ENCODE measurements at regions not wholly inside any gene's neighbourhood (a gene's known extent, or its start where the extent isn't known, plus 50 kb on each side); places are given as distances from the start of the nearest gene placed in this dataset.

DNA sequence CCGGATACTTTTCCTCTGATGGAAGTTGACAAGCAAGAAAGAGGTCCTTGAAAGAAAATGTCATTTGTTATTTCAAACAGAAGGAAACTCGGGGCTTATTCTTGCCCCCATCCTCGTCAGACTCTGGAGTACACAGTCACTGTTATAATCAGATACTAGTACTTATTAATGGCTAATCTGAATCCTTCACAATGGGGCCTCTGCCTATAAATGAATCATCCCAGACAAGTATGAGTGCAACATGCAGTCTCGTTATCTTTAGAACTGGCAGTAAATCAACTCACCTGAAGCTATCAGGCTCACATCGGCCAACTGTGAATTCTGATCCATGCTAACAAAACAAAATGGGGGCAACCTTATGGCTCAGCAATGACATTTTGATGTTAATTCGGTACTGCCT is 216.7 kb downstream of the GRIN2B start:
- no peak for DNase-seq (ENCODE audit: low read depth)

DNA sequence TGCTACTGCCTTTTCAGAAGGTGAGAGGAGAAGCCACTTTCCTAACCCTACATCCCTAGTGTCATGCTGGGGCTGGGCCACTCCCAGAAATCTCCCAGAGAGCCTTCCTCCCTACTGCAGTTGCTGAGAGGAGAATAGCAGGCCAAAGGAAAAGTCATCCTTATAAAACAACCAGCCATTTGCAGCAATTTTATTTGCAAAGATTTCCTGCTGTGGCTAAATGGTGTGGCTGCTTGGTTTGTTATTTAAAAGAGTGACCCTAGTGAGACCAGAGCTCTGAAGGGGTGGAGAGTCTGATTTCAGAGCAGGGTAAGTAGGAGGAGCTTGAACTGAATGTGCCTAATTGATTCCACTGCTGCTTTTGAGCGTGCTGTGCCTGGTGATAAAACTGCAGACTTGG is 232.0 kb downstream of the GRIN2B start:
- DNase-seq (ENCODE audit: low read depth), result no peak

DNA sequence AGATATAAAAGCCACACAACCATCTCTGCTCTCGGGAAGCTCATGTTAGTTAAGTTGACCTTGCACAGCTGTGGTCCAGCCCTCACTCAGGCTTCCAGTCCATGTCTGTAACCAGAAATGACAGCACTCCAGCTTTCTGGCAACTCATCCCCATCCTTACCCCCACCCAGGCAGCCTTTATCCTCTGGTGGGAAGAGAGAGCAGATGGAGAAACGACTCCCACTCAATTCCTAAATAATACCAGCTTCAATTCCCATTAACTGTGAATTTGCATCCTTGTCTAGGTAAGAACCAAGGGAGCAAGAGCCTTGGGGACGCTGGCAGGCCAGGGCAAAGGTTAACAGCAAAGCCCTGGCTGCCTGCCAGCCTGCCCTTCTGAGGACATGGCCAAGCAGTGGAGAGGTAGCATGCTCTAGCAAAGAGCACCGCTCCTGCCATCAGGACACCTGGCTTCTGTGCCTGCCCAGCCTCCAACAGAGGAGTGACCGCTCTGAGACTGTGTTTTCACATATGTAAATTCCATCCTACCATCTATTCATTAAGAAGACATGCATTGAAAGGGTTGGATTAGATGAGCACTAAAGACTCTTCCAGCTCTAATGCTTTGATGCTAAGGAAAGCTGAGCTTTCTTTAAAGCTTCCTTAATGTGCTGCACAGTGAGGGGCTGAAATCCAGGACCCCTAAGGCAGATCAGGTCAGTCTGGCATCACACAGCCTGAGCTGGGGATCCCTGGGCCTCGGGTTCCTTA is 236.1 kb downstream of the GRIN2B start:
- DNase-seq (ENCODE audit: low read depth), result no peak

DNA sequence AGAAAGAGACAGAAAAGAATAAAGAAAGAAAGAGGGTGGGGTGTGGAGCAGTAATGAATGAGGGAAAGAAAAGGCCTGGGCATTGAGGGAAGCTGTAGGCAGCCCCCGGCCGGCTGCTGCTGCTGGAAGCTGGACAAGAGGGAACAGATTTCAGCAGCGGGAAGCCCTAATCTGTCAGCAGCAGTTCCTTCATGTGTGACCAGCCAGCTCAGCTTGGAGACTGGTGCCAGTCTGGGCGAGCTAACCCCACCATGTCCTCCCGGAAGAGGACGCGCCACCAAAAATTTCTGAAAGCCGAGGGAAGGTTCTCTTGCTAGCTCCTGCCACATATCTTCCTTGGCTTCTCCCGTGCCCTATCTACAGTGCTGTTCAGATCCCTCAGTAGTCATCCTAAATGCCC is 236.8 kb downstream of the GRIN2B start:
- no peak for DNase-seq (ENCODE audit: low read depth)

DNA sequence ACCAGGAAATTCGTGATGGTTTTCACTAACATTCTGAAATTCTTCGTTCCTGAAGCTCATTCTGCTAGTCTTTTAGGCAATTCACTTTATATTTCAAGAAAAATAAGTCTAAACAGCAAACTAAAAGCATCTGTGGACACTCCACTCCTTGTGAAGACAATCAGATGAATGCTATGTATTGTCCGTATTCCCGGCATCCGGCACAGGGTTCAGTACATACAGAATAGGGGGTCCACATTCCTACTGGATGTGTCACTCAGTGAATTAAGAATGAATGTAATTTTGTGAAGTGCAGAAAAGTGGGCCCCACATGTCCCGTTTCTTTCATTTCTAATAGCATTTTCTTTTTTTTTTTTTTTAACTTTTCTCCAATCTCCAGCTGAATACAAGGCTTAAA is 241.3 kb downstream of the GRIN2B start:
- no peak for DNase-seq (ENCODE audit: low read depth)

DNA sequence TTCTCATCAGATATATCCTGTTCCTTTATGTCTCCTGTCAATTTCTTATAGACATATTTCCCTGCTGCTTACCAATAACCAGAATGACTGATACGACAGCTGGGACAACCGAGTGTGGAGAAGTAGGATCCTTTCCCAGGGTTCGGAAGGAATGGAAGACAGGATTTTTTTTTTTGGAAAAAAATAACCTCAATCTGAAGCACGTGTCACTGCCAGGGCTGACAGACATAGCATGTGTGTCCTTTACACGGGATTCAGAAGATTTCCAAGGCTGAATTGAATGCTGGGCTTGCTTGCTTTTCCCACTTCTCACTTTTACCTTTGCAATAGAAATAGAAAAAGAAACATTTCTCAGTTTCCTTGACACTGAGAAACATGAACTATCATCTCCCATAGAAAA is 245.7 kb downstream of the GRIN2B start:
- DNase-seq (ENCODE audit: low read depth), result no peak

DNA sequence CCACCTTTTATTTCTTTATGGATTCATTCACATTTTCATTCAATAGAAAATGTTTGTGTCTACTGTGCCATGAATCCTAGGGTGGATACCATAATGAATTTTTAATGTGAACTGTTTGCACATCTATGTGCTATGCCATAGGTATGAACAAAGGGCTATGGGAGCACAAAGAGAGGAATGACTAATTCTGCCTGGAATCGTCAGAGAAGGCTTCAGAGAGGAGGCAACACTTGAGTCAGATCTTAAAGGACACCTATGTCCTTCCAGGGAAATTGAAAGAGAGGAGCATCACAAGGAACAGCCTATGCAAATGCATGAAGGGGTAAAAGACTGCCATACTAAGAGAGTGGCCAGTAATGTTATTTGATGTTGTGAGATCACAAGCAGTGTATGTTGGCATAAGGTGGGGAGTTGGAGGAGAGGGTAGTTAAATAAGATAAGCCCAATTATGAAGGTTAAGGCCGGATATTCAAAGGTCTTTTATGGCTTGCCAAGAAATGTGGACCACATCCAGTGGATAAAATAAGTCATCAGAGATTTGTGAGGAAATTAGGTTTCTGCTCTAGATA is 246.7 kb downstream of the GRIN2B start:
- no peak for DNase-seq (ENCODE audit: low read depth)

DNA sequence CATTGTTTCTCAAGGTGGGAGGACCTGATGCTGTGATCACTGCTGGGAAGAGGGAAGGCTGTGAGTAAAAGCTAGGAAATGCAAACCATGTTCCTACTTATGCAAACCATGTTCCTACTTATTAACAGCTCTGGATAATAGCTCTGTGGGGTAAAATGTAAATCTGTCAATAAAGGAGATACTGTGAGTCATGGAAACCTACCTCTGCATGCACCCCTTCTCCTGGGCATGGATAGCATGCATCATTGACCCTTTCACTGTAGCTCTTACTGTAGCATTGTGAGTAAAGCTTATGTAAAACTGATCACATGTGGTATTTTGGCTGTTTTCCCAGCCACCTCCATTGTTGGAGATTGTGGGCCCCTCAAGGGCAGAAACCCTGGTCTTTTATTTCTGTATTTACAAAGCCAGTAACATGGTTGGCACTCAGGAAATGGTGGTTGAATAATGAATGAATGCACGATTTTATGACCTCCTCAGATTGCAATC is 253.7 kb downstream of the GRIN2B start:
- DNase-seq (ENCODE audit: low read depth), result no peak

DNA sequence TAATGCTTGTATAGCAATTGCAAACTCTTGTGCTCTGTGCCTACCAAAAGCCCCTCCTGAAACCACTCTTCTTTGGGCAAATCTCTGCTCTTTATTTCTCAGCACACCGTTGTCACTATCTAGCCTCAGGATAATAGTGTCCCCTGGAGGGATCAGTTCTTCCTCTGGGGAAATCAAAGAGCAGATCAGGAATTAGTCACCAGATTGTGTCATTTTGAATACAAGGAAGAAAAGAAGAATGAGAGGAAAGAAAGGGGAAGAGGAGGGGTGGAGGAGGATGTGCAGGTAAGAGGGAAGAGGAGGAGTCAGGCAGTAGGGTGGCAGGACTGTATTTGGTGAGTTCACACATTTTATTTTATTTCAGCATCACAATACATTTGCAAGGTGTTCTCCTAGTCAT is 256.4 kb downstream of the GRIN2B start:
- no peak for DNase-seq (ENCODE audit: low read depth)

DNA sequence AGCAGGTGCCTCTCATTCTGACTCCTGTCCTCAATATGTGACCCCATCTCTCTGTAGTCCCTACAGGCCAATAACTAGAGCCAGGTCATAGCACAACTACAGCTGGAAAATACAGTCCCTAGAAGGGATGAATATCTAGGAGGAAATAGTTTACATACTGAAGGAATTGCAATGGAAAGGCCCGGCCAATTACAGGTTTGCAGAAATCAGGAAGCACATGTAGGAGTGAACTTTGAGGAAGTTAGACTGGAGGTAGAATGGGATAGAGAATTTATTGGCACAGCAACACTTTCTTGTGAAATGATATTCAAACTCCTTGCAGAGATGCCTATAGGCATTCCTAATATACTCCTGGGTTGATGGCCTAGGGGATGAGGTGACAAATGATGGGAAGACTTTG is 257.3 kb downstream of the GRIN2B start:
- no peak for DNase-seq (ENCODE audit: low read depth)

DNA sequence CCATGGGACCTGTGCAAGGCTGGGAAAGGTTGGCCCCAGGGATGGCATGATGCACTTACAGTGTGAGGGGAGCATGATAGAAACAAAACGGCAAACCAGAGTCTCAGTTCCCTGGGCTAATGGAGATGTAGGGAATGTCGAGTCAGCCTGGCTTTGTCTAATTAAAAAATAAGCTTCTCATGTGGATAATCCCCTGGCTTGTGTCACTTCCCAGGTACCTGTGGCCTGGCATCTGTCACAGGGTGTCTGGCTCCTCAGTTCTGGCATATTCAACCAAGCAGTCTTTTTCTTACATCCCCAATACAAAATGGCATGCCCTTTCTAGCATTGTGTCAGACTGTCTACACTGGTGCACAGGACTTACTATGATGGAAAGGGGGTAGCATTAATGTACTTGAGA is 261.4 kb downstream of the GRIN2B start:
- DNase-seq (ENCODE audit: low read depth), result no peak

DNA sequence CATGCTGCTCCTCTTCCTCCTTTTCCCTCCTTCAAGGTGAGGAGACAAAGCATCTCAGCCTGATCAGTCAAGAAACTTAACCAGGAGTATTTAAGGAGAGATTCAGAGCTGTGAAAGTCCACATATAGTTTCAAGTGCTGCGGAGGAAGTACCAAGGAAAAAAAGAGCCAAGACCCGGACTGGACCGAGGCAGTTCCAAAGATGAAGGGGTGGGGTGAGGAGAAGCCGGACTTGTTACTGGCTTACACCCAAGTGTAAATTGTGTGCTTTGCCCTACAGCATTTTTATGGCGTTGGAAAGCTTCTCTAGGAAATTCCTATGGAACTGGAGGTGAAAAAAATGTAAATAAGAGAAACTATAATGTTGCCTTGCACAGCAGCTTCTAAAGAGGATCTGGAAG is 263.1 kb downstream of the GRIN2B start:
- no peak for DNase-seq (ENCODE audit: low read depth)

DNA sequence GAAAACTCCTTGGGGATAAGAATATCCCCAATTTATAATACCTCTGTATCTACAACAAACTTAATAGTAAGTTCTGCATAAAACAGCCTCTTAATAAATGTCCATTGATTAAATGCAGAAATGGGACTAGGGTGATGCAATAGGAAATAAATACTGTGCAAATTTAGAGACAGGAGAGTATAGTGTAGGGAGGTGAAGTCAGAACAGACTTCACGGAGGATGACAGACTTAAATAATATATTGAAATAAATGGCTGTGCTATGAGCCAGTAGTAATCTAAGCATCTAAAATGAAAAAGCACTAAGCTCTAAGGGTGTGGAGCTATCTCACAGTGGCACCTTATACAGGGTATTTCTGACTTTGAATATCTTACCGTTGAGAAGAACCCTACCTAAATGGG is 265.3 kb downstream of the GRIN2B start:
- no peak for DNase-seq (ENCODE audit: low read depth)

DNA sequence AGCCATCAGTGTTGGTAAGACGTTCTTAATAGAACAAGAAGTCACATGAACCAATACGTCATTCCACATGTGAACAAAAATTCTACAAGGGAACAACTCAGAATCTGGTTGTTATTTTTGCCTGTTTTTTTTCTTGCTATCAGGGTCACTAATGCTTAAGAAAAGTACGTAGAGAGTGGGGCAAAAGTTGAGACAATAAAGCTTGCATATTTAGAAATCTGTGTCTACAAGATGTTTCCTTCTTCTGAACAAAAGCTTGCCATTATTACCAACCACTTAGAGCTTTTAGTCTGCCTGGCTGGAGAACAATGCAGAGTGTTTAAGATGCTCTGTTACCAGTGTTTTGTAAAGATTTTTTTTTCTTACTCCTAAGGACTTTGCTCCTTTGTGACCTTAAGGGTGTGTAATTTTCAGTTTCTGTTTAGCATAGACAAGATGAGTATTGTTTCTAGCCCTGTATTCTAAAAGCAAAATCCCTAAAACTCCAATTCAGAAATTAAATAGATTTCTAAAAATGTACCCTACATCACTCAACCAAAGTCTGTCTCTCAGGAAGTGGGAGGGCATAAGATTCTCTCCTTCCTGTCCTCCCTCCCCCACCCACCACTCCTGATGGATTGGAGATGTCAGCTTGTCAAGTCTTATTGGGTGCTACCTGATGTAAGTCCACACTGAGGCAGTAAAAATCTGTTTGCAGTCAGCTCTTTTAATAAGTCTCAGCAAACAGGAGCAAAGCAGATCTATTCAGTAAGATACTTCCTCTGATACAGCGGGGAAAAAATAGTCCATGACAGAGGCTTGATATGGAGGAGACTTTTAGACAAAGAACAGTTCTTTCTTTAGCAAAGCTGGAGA is 267.6 kb downstream of the GRIN2B start:
- DNase-seq (ENCODE audit: low read depth), result no peak

DNA sequence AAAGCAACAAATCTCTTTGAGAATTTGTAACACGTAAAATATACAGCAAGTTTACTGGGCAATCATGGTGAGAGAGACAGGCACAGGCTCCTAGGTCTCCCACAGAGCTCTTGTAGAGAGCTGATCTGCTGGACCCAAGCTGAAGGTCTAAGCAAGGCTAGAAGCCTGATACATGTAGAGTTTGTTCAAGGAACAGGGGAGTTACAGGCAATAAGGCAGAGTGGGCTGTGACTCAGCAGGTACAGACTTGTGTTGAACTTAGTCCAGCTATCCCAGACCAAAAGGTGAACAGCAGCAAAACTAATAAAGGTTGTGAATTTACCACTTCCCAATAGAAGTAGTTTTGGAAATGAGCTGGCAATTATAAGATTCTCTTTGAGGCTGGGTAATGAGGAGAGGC is 273.6 kb downstream of the GRIN2B start:
- no peak for DNase-seq (ENCODE audit: low read depth)

DNA sequence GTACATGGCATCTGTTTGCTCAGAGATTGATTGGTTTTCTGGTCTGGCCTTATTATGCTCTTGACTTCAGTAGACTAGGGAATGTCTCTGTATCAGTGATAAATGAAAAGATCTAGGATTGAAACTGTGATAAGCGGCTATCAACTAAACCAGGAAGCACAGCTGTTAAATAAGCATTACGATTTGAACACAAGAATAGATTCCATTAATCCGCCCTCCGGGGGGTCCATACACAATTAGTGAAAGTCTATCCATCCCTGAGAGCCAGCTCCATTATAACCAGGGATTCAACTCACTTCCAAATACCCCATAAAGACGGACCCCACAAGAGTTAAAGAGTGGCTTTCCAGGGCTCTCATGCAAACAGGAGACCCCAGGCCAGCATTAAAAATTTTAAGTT is 279.0 kb downstream of the GRIN2B start:
- DNase-seq (ENCODE audit: low read depth), result no peak

DNA sequence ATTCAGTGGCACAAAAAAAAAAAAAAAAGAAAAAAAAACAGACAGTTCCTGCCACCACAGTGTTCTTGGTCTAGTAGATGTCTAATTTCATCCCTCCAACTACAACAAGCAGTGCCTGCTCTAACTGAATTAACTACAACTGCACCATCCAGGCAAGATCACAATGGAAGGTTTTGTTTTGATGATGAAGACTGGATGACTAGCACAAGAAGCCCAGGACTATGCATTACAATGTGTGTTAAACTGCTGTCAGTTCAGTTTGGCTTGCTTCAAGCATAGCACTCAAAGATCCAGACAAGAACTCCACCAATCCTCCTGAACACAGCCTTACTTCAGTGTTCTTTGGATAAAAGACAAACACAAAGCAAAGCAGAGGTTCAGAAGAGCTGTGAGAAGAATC is 279.9 kb downstream of the GRIN2B start:
- DNase-seq (ENCODE audit: low read depth), result no peak

DNA sequence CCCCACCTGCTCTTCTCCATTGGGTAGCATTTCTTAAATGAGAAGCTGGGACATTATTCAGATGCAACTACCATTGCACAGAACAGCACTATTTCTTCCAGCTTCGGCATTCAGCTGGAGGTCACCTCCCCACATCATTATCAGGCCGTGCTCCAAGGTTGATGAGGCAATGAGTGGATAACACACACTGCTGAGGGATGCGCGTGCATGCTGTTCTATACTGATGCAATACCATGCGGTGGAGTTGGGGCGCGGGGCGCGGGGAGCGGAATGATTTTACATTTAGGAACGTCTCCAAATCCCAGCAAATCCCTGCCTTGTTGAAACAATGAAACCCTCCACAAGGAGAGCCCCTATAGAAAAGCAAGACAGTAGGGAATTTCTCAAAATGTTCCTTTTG is 283.4 kb downstream of the GRIN2B start:
- DNase-seq (ENCODE audit: low read depth), result no peak

DNA sequence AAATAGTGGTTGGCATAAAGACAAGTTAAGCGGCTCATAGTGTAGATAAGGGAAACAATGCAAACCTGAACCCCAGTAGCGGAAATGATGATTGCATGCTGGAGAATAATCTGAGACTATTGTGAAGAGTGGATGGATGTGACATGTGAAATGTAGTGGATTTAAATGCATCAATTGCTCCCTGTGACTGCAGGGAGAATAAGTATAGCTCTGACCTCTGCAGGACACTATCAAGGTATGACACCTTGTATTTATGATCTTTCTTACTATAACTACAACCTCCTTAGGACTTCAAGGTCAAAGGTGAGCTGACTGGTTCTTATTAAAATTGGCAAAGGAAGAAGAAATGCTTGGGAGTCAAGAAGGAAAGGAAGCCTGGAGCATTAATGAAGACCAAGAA is 285.6 kb downstream of the GRIN2B start:
- no peak for DNase-seq (ENCODE audit: low read depth)

DNA sequence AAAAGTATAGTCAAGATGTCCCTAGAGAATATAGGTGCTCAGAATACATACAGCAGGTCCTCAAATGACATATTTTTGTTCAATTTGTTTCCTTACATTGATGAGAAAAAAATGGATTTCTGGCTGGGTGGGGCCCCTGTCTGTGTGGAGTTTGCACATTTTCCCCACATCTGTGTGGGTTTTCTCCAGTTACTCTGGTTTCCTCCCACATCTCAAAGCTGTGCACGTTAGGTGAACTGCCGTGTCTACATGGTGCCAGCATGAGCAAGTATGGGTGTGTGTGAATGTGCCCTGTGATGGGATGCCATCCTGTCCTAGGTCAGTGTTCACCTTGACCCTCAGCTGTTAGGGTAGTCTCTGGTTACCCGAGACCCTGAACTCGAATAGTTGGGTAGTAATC is 289.1 kb downstream of the GRIN2B start:
- no peak for DNase-seq (ENCODE audit: low read depth)

DNA sequence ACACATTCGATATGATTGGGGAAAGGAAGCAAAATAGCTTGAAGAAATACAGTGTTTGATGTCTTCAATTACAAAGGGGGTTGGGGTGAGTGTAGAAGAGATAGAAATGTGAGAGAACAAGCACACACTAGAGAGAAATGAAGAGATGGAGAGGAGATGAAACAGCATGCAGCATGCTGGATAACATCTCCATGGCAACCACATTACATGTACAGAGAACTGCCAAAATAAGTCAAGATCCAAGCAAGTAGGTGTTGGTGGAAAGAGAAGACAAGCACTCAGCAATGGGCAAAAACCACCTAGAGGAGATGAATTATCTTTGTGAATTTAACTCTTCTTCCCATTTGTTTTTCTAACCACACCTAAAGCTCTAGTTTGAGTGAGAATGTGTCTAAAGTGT is 289.8 kb downstream of the GRIN2B start:
- DNase-seq (ENCODE audit: low read depth), result no peak

DNA sequence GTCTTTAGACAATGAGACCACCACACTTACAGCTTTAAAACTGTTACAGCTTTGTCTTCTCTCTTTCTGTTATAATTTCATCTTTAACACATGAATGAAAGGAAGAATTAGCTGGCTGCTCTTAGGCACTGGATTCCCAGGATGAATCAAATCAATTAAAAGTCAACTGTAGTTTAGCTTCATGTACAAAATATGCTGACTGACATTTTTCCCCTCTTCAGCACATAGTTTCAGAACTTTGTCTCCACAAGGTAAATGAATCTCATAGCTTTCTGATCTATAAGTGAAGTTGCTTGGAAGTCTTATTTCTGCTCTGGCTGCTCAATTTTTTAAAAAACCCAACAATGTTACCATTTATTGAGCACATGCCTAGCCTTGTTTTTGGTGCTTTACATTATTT is 293.8 kb downstream of the GRIN2B start:
- no peak for DNase-seq (ENCODE audit: low read depth)

DNA sequence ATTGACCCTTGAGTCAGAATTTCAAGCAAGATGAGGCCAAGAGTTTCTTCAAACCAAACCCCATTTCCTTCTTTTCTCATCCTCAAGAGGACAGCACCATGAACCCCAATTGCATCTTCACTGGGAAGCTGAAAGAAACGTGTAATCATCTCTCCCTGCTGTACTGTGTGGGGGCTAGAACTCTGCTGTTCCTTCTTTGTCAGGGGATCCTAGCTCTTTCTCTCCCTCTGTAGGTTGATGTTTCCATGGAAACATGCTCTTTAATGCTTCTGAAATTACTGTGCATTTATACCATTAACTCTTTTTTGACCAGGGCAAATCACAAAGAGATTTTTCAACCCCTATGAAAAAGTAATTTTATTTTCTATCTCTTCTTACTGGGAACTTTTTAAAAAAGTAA is 295.1 kb downstream of the GRIN2B start:
- no peak for DNase-seq (ENCODE audit: low read depth)

All from activated T-helper 9 cell treated with anti-CD3 and anti-CD28 coated beads, Interleukin-2, amount 50 U/mL, for 16 hours (primary cell).